ENCODE measurements at regions not wholly inside any gene's neighbourhood (a gene's known extent, or its start where the extent isn't known, plus 50 kb on each side); places are given as distances from the start of the nearest gene placed in this dataset.

- ATAC-seq (no peak), DNase-seq (ENCODE audit: low read depth, low spot score) (no peak), FAIRE-seq (no peak)
- ChIA-PET RAD21 (ENCODE audit: unreplicated experiment) (no interaction called here), SMC1A (ENCODE audit: uncharacterized antibody, unreplicated experiment) (no interaction called here), POLR2A (no interaction called here), CTCF (interaction anchor here (0.6 kb wide), 1 partner anchor 39 kb away, joined by 3 read pairs; no protein-coding TSS in a partner anchor)
- 50% methylated on average over 4 of the region's 4 CpGs for WGBS (ENCODE audit: insufficient coverage, insufficient replicate concordance, low lambda C conversion rate, missing lambda C conversion rate)
- intact Hi-C loops (cut with micrococcal nuclease; ENCODE audit: unreplicated experiment) (no loop called here), in situ Hi-C loops (cut with MboI) (no loop called here)
- Histone ChIP-seq H3K9me3 (replicated peaks; ENCODE audit: control insufficient read depth, insufficient read depth, low read length) (no peaks in the 10 kb centered on the region), H2AFZ (ENCODE audit: control insufficient read depth, low read depth, low read length) (no peak overlapping the region), H3K4me3 (no peak overlapping the region), H3K4me2 (ENCODE audit: control insufficient read depth, insufficient read depth) (no peak overlapping the region), H4K20me1 (ENCODE audit: control insufficient read depth, insufficient read depth) (no peaks in the 10 kb centered on the region), H3K79me2 (ENCODE audit: control insufficient read depth, insufficient read depth, low read length) (no peaks in the 10 kb centered on the region), H3K27me3 (replicated peaks in 1 of 2; ENCODE audit: control insufficient read depth in 2 of 2, insufficient read depth in 2 of 2, low read length in 1 of 2) (no peaks in the 10 kb centered on the region), H3K27ac (ENCODE audit: control insufficient read depth, insufficient read depth) (no peak overlapping the region), H3K9ac (ENCODE audit: control insufficient read depth, insufficient read depth, low read length) (no peak overlapping the region), H3K36me3 (ENCODE audit: control insufficient read depth in 2 of 2, insufficient read depth in 2 of 2, low read length in 1 of 2) (no peaks in the 10 kb centered on the region), H3K4me1 (ENCODE audit: control insufficient read depth, insufficient read depth, low read length) (no peaks in the 10 kb centered on the region)
- TF ChIP-seq MEF2B (IDR thresholded peaks at IDR 0.05; ENCODE audit: partially characterized antibody, poor library complexity, severe bottlenecking): no peak
- no peak for TF ChIP-seq CEBPZ (IDR thresholded peaks at IDR 0.05; ENCODE audit: low read depth, low read length)
- no peak for TF ChIP-seq SRF (IDR thresholded peaks at IDR 0.05; ENCODE audit: low read depth in 2 of 2, low read length in 2 of 2)
- TF ChIP-seq TARDBP (IDR thresholded peaks at IDR 0.05; ENCODE audit: borderline replicate concordance): no peak
- no peak for TF ChIP-seq POLR2AphosphoS5 (IDR thresholded peaks at IDR 0.05; ENCODE audit: low read length)
- TF ChIP-seq, protein P1, sequence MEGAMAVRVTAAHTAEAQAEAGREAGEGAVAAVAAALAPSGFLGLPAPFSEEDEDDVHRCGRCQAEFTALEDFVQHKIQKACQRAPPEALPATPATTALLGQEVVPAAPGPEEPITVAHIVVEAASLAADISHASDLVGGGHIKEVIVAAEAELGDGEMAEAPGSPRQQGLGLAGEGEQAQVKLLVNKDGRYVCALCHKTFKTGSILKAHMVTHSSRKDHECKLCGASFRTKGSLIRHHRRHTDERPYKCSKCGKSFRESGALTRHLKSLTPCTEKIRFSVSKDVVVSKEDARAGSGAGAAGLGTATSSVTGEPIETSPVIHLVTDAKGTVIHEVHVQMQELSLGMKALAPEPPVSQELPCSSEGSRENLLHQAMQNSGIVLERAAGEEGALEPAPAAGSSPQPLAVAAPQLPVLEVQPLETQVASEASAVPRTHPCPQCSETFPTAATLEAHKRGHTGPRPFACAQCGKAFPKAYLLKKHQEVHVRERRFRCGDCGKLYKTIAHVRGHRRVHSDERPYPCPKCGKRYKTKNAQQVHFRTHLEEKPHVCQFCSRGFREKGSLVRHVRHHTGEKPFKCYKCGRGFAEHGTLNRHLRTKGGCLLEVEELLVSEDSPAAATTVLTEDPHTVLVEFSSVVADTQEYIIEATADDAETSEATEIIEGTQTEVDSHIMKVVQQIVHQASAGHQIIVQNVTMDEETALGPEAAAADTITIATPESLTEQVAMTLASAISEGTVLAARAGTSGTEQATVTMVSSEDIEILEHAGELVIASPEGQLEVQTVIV (IDR thresholded peaks at IDR 0.05; ENCODE audit: borderline replicate concordance, partially characterized antibody): no peak
- TF ChIP-seq TBL1XR1 (IDR thresholded peaks at IDR 0.05; ENCODE audit: low read depth, low read length): no peak
- TF ChIP-seq CBX5 (IDR thresholded peaks at IDR 0.05; ENCODE audit: low read depth): no peak
- BruUV-seq (replicated peaks): no TSS peak
Measured at GRCh38 chr5:20562544-20562943, 574.5 kb upstream of the CDH18 start.

All from GM12878 (cell line).